HEK293 (cell line): ENCODE measurements at regions not wholly inside any gene's neighbourhood (a gene's known extent, or its start where the extent isn't known, plus 50 kb on each side); places are given as distances from the start of the nearest gene placed in this dataset.

Source experiments
- CTCF ChIP-seq: fragments of 450-650 bp; formaldehyde crosslinking; IDR thresholded peaks from 2 replicates; pipeline ENCODE4 v1.5.1; 2016; ENCODE audit warnings: missing biosample characterization, missing genetic modification characterization
- ZNF518A ChIP-seq: fragments of 450-650 bp; formaldehyde crosslinking; conservative IDR thresholded peaks from 2 replicates; pipeline ENCODE4 v1.5.1; 2016; ENCODE audit warnings: low read depth, missing biosample characterization, missing genetic modification characterization
- ZNF558 ChIP-seq: fragments of 450-650 bp; formaldehyde crosslinking; IDR thresholded peaks from 2 replicates; pipeline ENCODE4 v1.5.1; 2016; ENCODE audit warnings: missing biosample characterization, missing genetic modification characterization

DNA sequence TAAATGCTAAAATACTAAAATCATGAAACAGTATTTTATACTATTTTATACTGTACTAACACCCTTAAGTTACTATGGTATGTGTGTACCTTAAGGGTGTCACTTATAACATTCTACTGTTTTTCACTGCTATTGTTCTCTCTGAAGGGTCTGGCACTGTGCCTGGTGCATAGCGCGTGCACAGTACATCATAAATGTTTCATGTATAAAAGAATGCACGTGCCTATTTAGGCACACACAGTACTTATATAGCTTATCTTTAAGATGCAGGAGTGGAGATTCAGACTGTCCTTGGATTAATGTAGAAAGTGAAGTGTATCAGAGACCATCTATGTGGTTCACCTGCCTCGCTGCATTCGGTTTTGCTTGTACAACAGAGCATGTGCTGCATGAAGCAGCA lies 64.0 kb upstream of the SGK1 start:
- TF ChIP-seq ZNF518A (tag by site-specific recombination) (no peak), CTCF (tag by site-specific recombination) (no peak), ZNF558 (tag by site-specific recombination) (no peak)
